Stimulated activated CD4-positive, alpha-beta T cell treated with anti-CD3 and anti-CD28 coated beads, Interleukin-2, amount 100 ng/mL, for 4 hours (primary cell): ENCODE measurements at regions not wholly inside any gene's neighbourhood (a gene's known extent, or its start where the extent isn't known, plus 50 kb on each side); places are given as distances from the start of the nearest gene placed in this dataset.
"Not testable (repeated sequence)": the region's sequence is repeated elsewhere in the genome, so short reads cannot be mapped to it uniquely, and the experiment has no call there.

Source experiments
- DNase-seq: peaks from one replicate; pipeline ENCODE4 v3.0.0-alpha.2; 2020; ENCODE audit warnings: low read depth

GRCh38 chr16:85526185-85526974, 86.7 kb upstream of the GSE1 start:
- DNase-seq, result no peak

GRCh38 chr16:85527042-85527766, 85.9 kb upstream of the GSE1 start:
- DNase-seq, result no peak

- no peak for DNase-seq
Observed at GRCh38 chr16:85527767-85528297, 85.3 kb upstream of the GSE1 start.

GRCh38 chr16:85528528-85529387, 84.4 kb upstream of the GSE1 start:
- no peak for DNase-seq

- no peak for DNase-seq
Observed at GRCh38 chr16:85529489-85530369, 83.4 kb upstream of the GSE1 start.

GRCh38 chr16:85530370-85530739, 82.8 kb upstream of the GSE1 start:
- DNase-seq, result no peak

- DNase-seq, result no peak
Observed at GRCh38 chr16:85531516-85531915, 81.6 kb upstream of the GSE1 start.

GRCh38 chr16:85532147-85532546, 81.0 kb upstream of the GSE1 start:
- DNase-seq, result no peak

GRCh38 chr16:85533593-85533992, 79.5 kb upstream of the GSE1 start:
- DNase-seq, result not testable (repeated sequence)

- DNase-seq, result no peak
Observed at GRCh38 chr16:85534536-85535351, 78.4 kb upstream of the GSE1 start.

GRCh38 chr16:85535352-85536072, 77.6 kb upstream of the GSE1 start:
- no peak for DNase-seq

GRCh38 chr16:85536073-85536410, 77.1 kb upstream of the GSE1 start:
- no peak for DNase-seq

- no peak for DNase-seq
Observed at GRCh38 chr16:85536411-85537330, 76.5 kb upstream of the GSE1 start.

- no peak for DNase-seq
Observed at GRCh38 chr16:85537331-85537788, 75.8 kb upstream of the GSE1 start.

- DNase-seq, result no peak
Observed at GRCh38 chr16:85537795-85538401, 75.2 kb upstream of the GSE1 start.

GRCh38 chr16:85539084-85539483, 74.0 kb upstream of the GSE1 start:
- DNase-seq, result no peak

- DNase-seq, result no peak
Observed at GRCh38 chr16:85539629-85540291, 73.4 kb upstream of the GSE1 start.

- DNase-seq, result no peak
Observed at GRCh38 chr16:85541181-85541580, 71.9 kb upstream of the GSE1 start.
